Gastrocnemius medialis (tissue), 4 donors: ENCODE measurements at regions not wholly inside any gene's neighbourhood (a gene's known extent, or its start where the extent isn't known, plus 50 kb on each side); places are given as distances from the start of the nearest gene placed in this dataset.

Experiments used
- CTCF ChIP-seq, 5 experiments: fragments of 450-650 bp in 3 of 5; fragments of 200-600 bp in 2 of 5; sonication (generic) in 2 of 5; IDR thresholded peaks in 4 of 5; conservative IDR thresholded peaks in 1 of 5; 1 replicate in 4 of 5; 2 replicates in 1 of 5; pipeline ENCODE4 v1.5.1; 2016 to 2019; ENCODE audit warnings: antibody characterized with exemption in 5 of 5, mild to moderate bottlenecking in 3 of 5, moderate library complexity in 3 of 5
- POLR2A ChIP-seq, 2 donors: fragments of 450-650 bp; IDR thresholded peaks; one replicate each; pipeline ENCODE4 v1.6.1; 2017; ENCODE audit warnings: antibody characterized with exemption in 2 of 2, mild to moderate bottlenecking in 2 of 2, moderate library complexity in 2 of 2

GRCh38 chr1:93804412-93804811 lies 74.6 kb downstream of the DNTTIP2 start:
- TF ChIP-seq CTCF (IDR thresholded peaks at IDR 0.05 in 4 of 5, conservative IDR thresholded peaks at IDR 0.05 in 1 of 5): no peak
- TF ChIP-seq POLR2A (IDR thresholded peaks at IDR 0.05): no peak
